Esophagus muscularis mucosa (tissue), 4 donors: ENCODE measurements at regions not wholly inside any gene's neighbourhood (a gene's known extent, or its start where the extent isn't known, plus 50 kb on each side); places are given as distances from the start of the nearest gene placed in this dataset.

Experiments
- DNase-seq: peaks from one replicate; pipeline ENCODE4 v3.0.0-alpha.2; 2017; ENCODE audit errors: extremely low spot score
- H3K27ac ChIP-seq, 4 donors: fragments of 200-600 bp; sonication (generic); replicated peaks in 1 of 4; 1 replicate in 3 of 4; 2 replicates in 1 of 4; pipeline ENCODE4 v1.5.1; 2016 to 2019; ENCODE audit warnings: mild to moderate bottlenecking in 1 of 4
- H3K27me3 ChIP-seq, 4 donors: fragments of 200-600 bp; sonication (generic); one replicate each; pipeline versions ENCODE4 v1.5.1 to v1.6.0; 2016 to 2019
- H3K36me3 ChIP-seq, 4 donors: fragments of 200-600 bp; sonication (generic); one replicate each; pipeline ENCODE4 v1.5.1; 2016 to 2019
- H3K4me1 ChIP-seq, 4 donors: fragments of 200-600 bp; sonication (generic); one replicate each; pipeline ENCODE4 v1.5.1; 2016 to 2019
- H3K4me3 ChIP-seq, 4 donors: fragments of 200-600 bp; sonication (generic); 1 replicate in 2 of 4; 2 replicates in 2 of 4; pipeline ENCODE4 v1.5.1; 2016 to 2019; ENCODE audit warnings: mild to moderate bottlenecking in 4 of 4, moderate library complexity in 1 of 4
- H3K9me3 ChIP-seq, 4 donors: fragments of 200-600 bp; sonication (generic); 1 replicate in 3 of 4; 2 replicates in 1 of 4; pipeline ENCODE4 v1.5.1; 2016 to 2019
- EP300 ChIP-seq: sonication (generic); formaldehyde crosslinking; IDR thresholded peaks from one replicate; pipeline ENCODE4 v1.6.1; 2017; ENCODE audit warnings: antibody characterized with exemption
- POLR2A ChIP-seq: fragments of 450-650 bp; IDR thresholded peaks from one replicate; pipeline ENCODE4 v1.6.1; 2017; ENCODE audit warnings: antibody characterized with exemption, moderate library complexity, mild to moderate bottlenecking, low read depth
- POLR2AphosphoS5 ChIP-seq, 2 donors: sonication (generic); formaldehyde crosslinking; IDR thresholded peaks; one replicate each; pipeline ENCODE4 v1.6.1; 2017; ENCODE audit warnings: antibody characterized with exemption in 2 of 2
- WGBS: methylation state at CpG from one replicate; pipeline ENCODE4 v1.1.5; 2018; 5-methylcytosine and 5-hydroxymethylcytosine counted together
- intact Hi-C: fragments of 100-400 bp; cut with DNase I; formaldehyde crosslinking; loops from one replicate; pipeline ENCODE4 v1.15.1; 2023
- TF ChIP-seq, protein P1 (sequence below), 3 experiments: fragments of 200-600 bp in 2 of 3; fragments of 450-650 bp in 1 of 3; sonication (generic) in 2 of 3; IDR thresholded peaks; one replicate each; pipeline ENCODE4 v1.5.1; 2017 to 2019; ENCODE audit warnings: antibody characterized with exemption in 3 of 3, mild to moderate bottlenecking in 2 of 3, moderate library complexity in 1 of 3

DNA sequence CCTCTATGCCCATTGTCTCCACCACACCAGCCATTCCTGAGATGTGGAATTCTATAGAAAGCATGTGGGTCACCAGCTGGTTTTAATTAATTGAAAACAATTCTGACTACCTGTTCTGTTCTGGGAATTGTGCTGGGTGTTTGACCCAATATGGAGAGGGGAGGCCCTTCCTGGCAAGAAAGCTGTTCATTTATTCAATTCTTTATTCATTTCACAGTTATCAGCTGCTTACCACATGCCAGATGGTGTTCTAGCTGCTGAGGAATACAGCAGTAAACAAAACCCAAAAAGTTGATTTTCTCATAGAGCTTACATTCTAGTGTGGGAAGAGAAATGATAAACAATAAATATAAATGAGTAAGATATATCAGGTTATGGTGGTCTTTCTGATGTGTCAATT is 296.1 kb upstream of the RASGRP1 start:
- no peaks in the 10 kb centered on the region for H3K27me3 ChIP-seq
- intact Hi-C loops = no loop called here
- peaks cover 0 to 17% (median 7%) of the 10 kb centered on the region in 4 donors for H3K4me1 ChIP-seq
- TF ChIP-seq POLR2AphosphoS5 (IDR thresholded peaks at IDR 0.05) (no peak), POLR2A (no peak), EP300 (no peak)
- TF ChIP-seq, protein P1, sequence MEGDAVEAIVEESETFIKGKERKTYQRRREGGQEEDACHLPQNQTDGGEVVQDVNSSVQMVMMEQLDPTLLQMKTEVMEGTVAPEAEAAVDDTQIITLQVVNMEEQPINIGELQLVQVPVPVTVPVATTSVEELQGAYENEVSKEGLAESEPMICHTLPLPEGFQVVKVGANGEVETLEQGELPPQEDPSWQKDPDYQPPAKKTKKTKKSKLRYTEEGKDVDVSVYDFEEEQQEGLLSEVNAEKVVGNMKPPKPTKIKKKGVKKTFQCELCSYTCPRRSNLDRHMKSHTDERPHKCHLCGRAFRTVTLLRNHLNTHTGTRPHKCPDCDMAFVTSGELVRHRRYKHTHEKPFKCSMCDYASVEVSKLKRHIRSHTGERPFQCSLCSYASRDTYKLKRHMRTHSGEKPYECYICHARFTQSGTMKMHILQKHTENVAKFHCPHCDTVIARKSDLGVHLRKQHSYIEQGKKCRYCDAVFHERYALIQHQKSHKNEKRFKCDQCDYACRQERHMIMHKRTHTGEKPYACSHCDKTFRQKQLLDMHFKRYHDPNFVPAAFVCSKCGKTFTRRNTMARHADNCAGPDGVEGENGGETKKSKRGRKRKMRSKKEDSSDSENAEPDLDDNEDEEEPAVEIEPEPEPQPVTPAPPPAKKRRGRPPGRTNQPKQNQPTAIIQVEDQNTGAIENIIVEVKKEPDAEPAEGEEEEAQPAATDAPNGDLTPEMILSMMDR (IDR thresholded peaks at IDR 0.05) = no peak
- no peaks in the 10 kb centered on the region for H3K9me3 ChIP-seq
- no peak for DNase-seq
- H3K36me3 ChIP-seq = no peaks in the 10 kb centered on the region
- no peak overlapping the region for H3K4me3 ChIP-seq
- H3K27ac ChIP-seq = no peak overlapping the region

DNA sequence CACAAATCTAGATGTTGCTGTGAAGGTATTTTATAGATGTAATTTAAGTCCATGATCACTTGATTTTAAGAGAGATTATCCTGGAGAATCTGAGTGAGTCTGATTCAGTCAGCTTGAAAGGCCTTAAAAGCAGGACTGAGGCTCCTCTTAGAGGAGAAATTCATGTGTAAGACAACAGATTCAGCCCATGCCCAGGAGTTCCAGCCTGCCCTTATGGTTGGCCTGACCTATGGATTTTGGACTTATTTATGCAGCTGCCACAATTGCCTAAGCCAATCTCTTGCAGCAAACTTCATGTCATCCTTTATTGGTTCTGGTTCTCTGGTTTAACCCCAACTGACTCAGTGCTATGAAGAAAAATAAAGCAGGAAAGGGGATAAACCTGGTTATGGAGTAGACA is 296.5 kb upstream of the RASGRP1 start:
- Histone ChIP-seq H3K27me3 (no peaks in the 10 kb centered on the region), H3K4me3 (no peak overlapping the region), H3K36me3 (no peaks in the 10 kb centered on the region), H3K27ac (no peak overlapping the region), H3K4me1 (peaks cover 0 to 21% (median 8%) of the 10 kb centered on the region in 4 donors), H3K9me3 (no peaks in the 10 kb centered on the region)
- DNase-seq = no peak
- intact Hi-C loops = no loop called here
- TF ChIP-seq EP300 (no peak), POLR2A (no peak), POLR2AphosphoS5 (IDR thresholded peaks at IDR 0.05) (no peak)
- TF ChIP-seq, protein P1 (IDR thresholded peaks at IDR 0.05) = no peak

DNA sequence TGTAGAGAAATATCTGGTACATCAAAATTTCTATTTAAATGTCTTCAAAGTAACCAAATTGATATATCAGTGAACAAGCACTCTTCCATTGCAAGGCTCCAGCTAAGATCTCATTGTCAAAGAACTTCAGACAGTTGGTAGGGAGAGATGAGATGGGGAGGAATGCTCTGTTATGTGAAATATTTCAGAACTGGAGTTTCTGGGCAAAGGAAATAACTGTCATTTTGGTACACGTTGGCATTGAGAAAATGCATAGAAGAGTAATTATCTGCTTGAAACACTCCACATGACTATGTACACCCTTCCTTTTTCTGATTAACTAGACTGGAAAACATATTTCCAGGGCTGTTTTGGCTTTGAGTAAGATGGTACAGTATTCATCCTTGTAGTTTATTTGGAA is 297.5 kb upstream of the RASGRP1 start:
- Histone ChIP-seq H3K4me3 (no peak overlapping the region), H3K9me3 (no peaks in the 10 kb centered on the region), H3K27ac (no peak overlapping the region), H3K36me3 (no peaks in the 10 kb centered on the region), H3K4me1 (peaks cover 0 to 25% (median 8%) of the 10 kb centered on the region in 4 donors), H3K27me3 (no peaks in the 10 kb centered on the region)
- WGBS = 43% methylated on average over 1 of the region's 1 CpG
- intact Hi-C loops = no loop called here
- no peak for DNase-seq
- TF ChIP-seq POLR2AphosphoS5 (IDR thresholded peaks at IDR 0.05) (no peak), EP300 (no peak), POLR2A (no peak)
- TF ChIP-seq, protein P1 (IDR thresholded peaks at IDR 0.05) = no peak

DNA sequence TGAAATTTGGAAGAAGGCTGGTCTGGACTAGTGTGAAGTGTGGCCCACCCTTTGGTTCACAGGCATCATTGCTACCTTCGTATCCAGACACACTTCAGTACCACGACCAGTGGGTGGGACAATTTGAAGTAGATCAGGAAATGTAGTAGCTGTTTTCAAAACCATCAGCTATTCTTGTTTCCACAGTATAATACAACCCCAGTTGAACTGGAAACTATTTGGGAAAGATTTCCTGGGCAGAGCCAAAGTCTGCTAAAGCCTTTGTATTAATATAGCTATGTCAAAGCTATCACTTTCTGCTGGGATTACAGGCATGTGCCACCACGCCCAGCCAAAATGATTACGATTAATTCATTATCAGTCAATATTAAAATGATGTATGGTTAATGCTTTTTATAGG is 298.8 kb upstream of the RASGRP1 start:
- no peak overlapping the region for H3K27ac ChIP-seq
- TF ChIP-seq, protein P1 (IDR thresholded peaks at IDR 0.05) = no peak
- TF ChIP-seq POLR2A (no peak), EP300 (no peak), POLR2AphosphoS5 (IDR thresholded peaks at IDR 0.05) (no peak)
- DNase-seq = no peak
- H3K4me3 ChIP-seq = no peak overlapping the region
- intact Hi-C loops = no loop called here
- H3K4me1 ChIP-seq = peaks cover 0 to 25% (median 8%) of the 10 kb centered on the region in 4 donors
- 76% methylated on average over 4 of the region's 4 CpGs for WGBS
- no peaks in the 10 kb centered on the region for H3K9me3 ChIP-seq
- H3K36me3 ChIP-seq = no peaks in the 10 kb centered on the region
- H3K27me3 ChIP-seq = no peaks in the 10 kb centered on the region

DNA sequence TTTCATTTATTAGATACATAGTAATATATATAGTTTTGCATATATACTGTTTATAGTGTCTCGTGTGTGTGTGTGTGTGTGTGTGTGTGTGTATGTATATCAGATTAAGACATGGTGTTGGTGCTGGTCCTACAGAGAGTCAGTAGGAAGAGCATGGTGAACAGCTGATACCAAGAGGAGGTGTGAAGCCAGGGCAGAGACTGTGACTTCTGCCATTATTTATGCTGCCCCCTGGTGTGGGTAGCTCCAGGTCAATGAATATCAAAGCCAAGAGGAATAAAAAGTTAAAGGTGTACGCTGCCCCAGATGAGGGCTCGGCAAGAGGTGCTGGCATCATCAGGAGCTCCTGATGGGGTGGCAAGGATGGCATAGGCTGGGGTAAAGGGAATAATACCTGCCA is 299.5 kb upstream of the RASGRP1 start:
- DNase-seq = no peak
- peaks cover 0 to 25% (median 8%) of the 10 kb centered on the region in 4 donors for H3K4me1 ChIP-seq
- H3K27ac ChIP-seq = peak overlapping the region in 1 of 4 donors; percentile 22
- WGBS = 88% methylated on average over 3 of the region's 3 CpGs
- no peak for TF ChIP-seq POLR2A
- no peak for TF ChIP-seq EP300
- no peak for TF ChIP-seq POLR2AphosphoS5 (IDR thresholded peaks at IDR 0.05)
- TF ChIP-seq, protein P1 (IDR thresholded peaks at IDR 0.05) = no peak
- H3K4me3 ChIP-seq = no peak overlapping the region
- no peaks in the 10 kb centered on the region for H3K36me3 ChIP-seq
- intact Hi-C loops = no loop called here
- H3K9me3 ChIP-seq = no peaks in the 10 kb centered on the region
- H3K27me3 ChIP-seq = no peaks in the 10 kb centered on the region
